ENCODE measurements at regions not wholly inside any gene's neighbourhood (a gene's known extent, or its start where the extent isn't known, plus 50 kb on each side); places are given as distances from the start of the nearest gene placed in this dataset.

DNA sequence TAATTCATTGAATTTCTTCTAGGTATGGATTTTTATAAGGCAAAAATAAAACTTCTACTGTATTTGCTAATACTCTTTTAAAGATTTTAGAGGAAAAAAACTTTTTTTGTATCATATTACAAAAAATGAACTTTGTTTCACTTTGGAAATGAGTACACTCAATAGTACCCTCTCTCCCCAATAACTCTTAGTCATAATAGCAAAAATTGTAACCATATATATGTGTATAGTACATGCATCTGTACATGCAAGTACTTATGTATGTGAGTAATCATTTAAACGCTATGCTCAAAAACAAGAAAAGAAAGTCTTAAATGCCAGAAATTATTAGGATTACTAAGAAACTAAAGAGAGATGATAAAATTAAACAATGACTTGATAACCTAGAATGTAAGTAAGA is 95.9 kb upstream of the HGF start:
- TF ChIP-seq, protein P1, sequence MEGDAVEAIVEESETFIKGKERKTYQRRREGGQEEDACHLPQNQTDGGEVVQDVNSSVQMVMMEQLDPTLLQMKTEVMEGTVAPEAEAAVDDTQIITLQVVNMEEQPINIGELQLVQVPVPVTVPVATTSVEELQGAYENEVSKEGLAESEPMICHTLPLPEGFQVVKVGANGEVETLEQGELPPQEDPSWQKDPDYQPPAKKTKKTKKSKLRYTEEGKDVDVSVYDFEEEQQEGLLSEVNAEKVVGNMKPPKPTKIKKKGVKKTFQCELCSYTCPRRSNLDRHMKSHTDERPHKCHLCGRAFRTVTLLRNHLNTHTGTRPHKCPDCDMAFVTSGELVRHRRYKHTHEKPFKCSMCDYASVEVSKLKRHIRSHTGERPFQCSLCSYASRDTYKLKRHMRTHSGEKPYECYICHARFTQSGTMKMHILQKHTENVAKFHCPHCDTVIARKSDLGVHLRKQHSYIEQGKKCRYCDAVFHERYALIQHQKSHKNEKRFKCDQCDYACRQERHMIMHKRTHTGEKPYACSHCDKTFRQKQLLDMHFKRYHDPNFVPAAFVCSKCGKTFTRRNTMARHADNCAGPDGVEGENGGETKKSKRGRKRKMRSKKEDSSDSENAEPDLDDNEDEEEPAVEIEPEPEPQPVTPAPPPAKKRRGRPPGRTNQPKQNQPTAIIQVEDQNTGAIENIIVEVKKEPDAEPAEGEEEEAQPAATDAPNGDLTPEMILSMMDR (conservative IDR thresholded peaks at IDR 0.05) = no peak
- TF ChIP-seq EZH2 (IDR thresholded peaks at IDR 0.05; ENCODE audit: low read depth) = no peak

All from PC-9 (cell line).